GM23248 (cell line): ENCODE measurements at regions not wholly inside any gene's neighbourhood (a gene's known extent, or its start where the extent isn't known, plus 50 kb on each side); places are given as distances from the start of the nearest gene placed in this dataset.

Experiments used
- EZH2 ChIP-seq: fragments of 200-600 bp; sonication (generic); IDR thresholded peaks from 2 replicates; pipeline ENCODE4 v1.6.1; 2018; ENCODE audit warnings: antibody characterized with exemption, mild to moderate bottlenecking; ENCODE audit not compliant: insufficient read depth, poor library complexity, severe bottlenecking
- EZH2phosphoT487 ChIP-seq: fragments of 200-600 bp; sonication (generic); IDR thresholded peaks from 2 replicates; pipeline ENCODE4 v1.6.1; 2018; ENCODE audit warnings: antibody characterized with exemption, moderate library complexity, mild to moderate bottlenecking, low read depth; ENCODE audit not compliant: insufficient read depth

GRCh38 chr7:8965177-8965576 is 531.8 kb downstream of the NXPH1 start:
- no peak for TF ChIP-seq EZH2
- TF ChIP-seq EZH2phosphoT487: no peak
